NCI-H2081 treated with DMSO at 0.1 percent for 48 hours (cell line): ENCODE measurements at regions not wholly inside any gene's neighbourhood (a gene's known extent, or its start where the extent isn't known, plus 50 kb on each side); places are given as distances from the start of the nearest gene placed in this dataset.
"Not testable (repeated sequence)": the region's sequence is repeated elsewhere in the genome, so short reads cannot be mapped to it uniquely, and the experiment has no call there.

Experiments
- DNase-seq: peaks from one replicate; lab custom pipeline; 2025; lab: John Stamatoyannopoulos, UW

- DNase-seq, result no peak
These were observed 460.3 kb downstream of the QKI start for GRCh38 chr6:163874784-163875183.

DNA sequence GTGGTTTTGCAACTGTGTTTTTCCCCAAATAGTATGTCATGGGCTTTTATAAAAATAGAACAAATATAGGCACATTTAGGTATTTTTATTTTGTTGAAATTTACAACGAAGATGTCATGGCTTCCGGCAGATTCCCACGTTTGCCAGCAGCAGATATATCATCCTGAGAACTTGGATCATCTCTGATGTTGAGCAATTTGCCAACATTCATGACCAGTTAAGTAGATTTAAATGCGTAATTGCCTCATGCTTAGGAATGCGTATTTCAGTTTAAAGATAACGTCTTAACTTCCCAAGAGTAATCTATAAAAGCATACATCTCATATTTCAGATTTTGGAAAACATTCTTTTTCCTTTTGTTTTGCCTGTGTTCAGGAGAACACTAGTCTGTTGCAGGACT is 457.8 kb downstream of the QKI start:
- DNase-seq, result no peak

GRCh38 chr6:163871616-163872015 is 457.1 kb downstream of the QKI start:
- no peak for DNase-seq

GRCh38 chr6:163867518-163868292 is 453.2 kb downstream of the QKI start:
- DNase-seq, result no peak

- DNase-seq, result no peak
These were observed 451.7 kb downstream of the QKI start for GRCh38 chr6:163866192-163866591.

- DNase-seq, result no peak
These were observed 449.0 kb downstream of the QKI start for GRCh38 chr6:163863565-163863964.

- DNase-seq, result no peak
These were observed 448.2 kb downstream of the QKI start for GRCh38 chr6:163862701-163863100.

DNA sequence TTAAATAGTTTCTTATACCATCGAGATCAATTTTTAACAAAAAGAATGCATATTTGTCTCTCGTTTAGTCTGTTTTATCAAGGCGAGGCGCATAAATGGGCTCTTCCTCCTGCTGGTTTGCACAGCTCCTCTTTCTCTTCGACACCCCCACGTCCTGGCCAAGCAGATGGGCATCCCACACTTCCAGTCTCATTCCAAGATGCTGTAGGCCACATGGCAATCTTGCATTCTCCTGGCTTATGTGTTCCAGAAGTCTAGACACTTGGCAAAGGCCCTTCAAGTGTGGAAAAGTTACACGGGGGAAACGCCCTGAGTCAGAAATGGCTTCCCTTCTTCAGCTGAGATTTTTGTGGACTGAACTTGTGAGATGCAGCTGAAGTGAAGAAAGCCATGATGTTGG is 447.1 kb downstream of the QKI start:
- no peak for DNase-seq

- no peak for DNase-seq
These were observed 446.0 kb downstream of the QKI start for GRCh38 chr6:163860287-163861081.

DNA sequence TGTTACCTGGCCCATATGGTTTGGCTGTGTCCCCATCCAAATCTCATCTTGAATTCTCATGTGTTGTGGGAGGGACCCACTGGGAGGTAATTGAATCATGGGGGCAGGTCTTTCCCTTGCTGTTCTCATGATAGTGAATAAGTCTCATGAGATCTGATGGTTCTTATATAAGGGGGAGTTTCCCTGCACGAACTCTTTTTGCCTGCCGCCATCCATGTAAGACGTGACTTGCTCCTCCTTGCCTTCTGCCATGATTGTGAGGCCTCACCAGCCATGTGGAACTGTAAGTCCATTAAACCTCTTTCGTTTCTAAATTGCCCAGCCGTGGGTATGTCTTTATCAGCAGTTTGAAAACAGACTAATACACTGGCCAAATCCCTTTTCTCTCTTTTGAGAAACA is 444.4 kb downstream of the QKI start:
- DNase-seq, result not testable (repeated sequence)

- no peak for DNase-seq
These were observed 442.9 kb downstream of the QKI start for GRCh38 chr6:163857421-163857820.

DNA sequence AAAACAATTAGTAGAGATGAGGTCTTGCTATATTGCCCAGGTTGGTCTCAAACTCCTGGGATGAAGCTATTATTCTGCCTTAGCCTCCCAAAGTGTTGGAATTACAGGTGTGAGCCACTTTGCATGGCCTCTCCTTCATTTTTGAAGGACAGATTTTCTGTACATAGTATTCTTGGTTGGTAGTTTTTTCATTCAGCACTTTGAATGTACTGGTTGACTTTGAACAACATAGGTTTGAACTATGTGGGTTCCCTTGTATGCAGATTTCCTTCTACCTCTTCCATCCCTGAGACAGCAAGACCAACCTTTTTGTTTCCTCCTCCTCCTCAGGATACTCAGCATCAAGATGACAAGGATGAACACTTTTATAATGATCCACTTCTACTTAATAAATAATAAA is 436.4 kb downstream of the QKI start:
- DNase-seq, result no peak

GRCh38 chr6:163844761-163845160 is 430.2 kb downstream of the QKI start:
- DNase-seq, result no peak

- no peak for DNase-seq
These were observed 429.8 kb downstream of the QKI start for GRCh38 chr6:163844357-163844756.

GRCh38 chr6:163843218-163843617 is 428.7 kb downstream of the QKI start:
- no peak for DNase-seq

GRCh38 chr6:163842467-163842866 is 427.9 kb downstream of the QKI start:
- no peak for DNase-seq

- no peak for DNase-seq
These were observed 427.2 kb downstream of the QKI start for GRCh38 chr6:163841733-163842132.

DNA sequence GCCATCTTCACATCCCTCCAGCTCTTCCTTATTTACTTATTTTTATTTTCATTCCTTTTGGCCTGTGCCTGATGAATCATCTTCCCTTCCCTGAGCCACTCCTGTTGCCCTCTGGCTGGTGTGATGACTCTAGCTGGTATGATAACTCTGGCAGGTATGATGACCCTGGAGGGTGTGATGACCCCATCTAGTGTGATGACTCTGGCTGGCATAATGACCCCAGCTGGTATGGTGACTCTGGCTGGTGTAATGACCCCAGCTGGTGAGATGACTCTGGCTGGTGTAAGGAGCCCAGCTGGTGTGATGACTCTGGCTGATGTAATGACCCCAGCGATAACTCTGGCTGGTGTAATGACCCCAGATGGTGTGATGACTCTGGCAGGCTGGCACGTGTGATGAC is 426.8 kb downstream of the QKI start:
- DNase-seq, result no peak

GRCh38 chr6:163840880-163841279 is 426.4 kb downstream of the QKI start:
- DNase-seq, result no peak

GRCh38 chr6:163839296-163839695 is 424.8 kb downstream of the QKI start:
- DNase-seq, result no peak

- no peak for DNase-seq
These were observed 423.3 kb downstream of the QKI start for GRCh38 chr6:163837691-163838431.

GRCh38 chr6:163836876-163837690 is 422.6 kb downstream of the QKI start:
- DNase-seq, result no peak
